Urinary bladder (tissue), 3 donors: ENCODE measurements at regions not wholly inside any gene's neighbourhood (a gene's known extent, or its start where the extent isn't known, plus 50 kb on each side); places are given as distances from the start of the nearest gene placed in this dataset.
A peak's percentile ranks its signal among the peaks of the same experiment; 100 is the strongest.

Source experiments
- DNase-seq: peaks from one replicate; pipeline ENCODE4 v3.0.0-alpha.2; 2015; ENCODE audit errors: extremely low spot score
- H3K27ac ChIP-seq: one replicate; pipeline ENCODE4 v1.5.1; 2013; ENCODE audit warnings: low read depth, mild to moderate bottlenecking, moderate library complexity
- H3K36me3 ChIP-seq: one replicate; pipeline ENCODE4 v1.6.1; 2013; ENCODE audit warnings: mild to moderate bottlenecking, moderate library complexity; ENCODE audit not compliant: insufficient read depth
- H3K4me1 ChIP-seq: one replicate; pipeline ENCODE4 v1.6.1; 2013; ENCODE audit warnings: mild to moderate bottlenecking, moderate library complexity; ENCODE audit not compliant: insufficient read depth
- H3K4me3 ChIP-seq: one replicate; pipeline ENCODE4 v1.5.1; 2013; ENCODE audit warnings: low read depth, low read length
- WGBS: extraction: QIAGEN DNeasy Blood & Tissue Kit; methylation state at CpG from one replicate; pipeline ENCODE4 v1.1.7; 2013; 5-methylcytosine and 5-hydroxymethylcytosine counted together
- donor health status: healthy with polysubstance abuse.
- donor health status: healthy.

GRCh38 chr7:155999631-156000489 is 187.6 kb upstream of the SHH start:
- Histone ChIP-seq H3K4me1 (no peaks in the 10 kb centered on the region), H3K4me3 (no peak overlapping the region), H3K36me3 (no peaks in the 10 kb centered on the region), H3K27ac (no peak overlapping the region)
- DNase-seq = no peak
- 92% methylated on average over 29 of the region's 29 CpGs for WGBS

DNA sequence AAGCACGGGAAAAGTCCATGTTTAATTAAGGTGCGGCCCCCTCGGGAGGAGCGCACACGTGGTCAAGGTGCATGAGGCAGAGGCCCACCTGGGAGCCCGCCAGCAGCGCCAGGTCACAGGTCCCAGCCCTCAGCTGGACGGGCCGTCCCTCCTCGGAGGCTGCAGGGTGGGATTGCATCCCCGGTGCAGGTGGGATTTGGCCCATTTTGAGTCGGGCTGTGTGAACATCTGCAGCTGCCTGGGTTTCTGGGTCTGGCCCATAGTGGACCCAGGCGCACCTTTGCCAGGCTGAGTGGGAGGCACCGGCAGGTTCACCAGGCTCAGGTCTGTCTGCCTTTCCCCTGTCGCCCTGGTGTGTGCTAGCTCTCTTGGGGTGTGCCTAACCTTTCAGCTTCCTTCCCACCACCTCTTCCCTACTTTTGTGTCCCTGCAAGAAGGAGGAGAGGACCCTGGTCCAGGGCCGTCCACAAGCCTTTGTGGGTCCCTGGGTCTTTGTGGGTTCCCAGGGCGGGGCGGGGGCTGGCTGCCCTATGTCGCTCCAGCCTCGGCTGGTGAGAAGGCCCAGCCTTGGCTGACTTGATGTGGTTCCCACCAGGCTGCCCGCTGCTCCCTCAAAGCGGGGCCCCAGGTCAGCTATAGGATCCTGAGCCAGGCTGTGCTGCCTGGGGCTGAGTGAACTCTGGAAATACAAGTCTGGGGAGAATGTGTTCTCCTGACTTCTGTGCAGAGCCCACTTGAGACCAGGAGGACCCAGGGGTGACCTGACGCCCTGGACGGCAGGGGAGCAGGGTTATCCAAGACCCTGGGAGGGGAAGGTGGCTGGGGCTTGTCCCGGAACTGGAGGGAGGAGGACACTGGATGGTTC is 186.7 kb upstream of the SHH start:
- WGBS = 86% methylated on average over 25 of the region's 25 CpGs
- H3K27ac ChIP-seq = no peak overlapping the region
- H3K4me1 ChIP-seq = no peaks in the 10 kb centered on the region
- H3K4me3 ChIP-seq = no peak overlapping the region
- H3K36me3 ChIP-seq = no peaks in the 10 kb centered on the region
- DNase-seq = no peak

GRCh38 chr7:155998328-155998691 is 186.0 kb upstream of the SHH start:
- 73% methylated on average over 23 of the region's 23 CpGs for WGBS
- Histone ChIP-seq H3K27ac (no peak overlapping the region), H3K4me1 (no peaks in the 10 kb centered on the region), H3K36me3 (no peaks in the 10 kb centered on the region), H3K4me3 (no peak overlapping the region)
- no peak for DNase-seq

DNA sequence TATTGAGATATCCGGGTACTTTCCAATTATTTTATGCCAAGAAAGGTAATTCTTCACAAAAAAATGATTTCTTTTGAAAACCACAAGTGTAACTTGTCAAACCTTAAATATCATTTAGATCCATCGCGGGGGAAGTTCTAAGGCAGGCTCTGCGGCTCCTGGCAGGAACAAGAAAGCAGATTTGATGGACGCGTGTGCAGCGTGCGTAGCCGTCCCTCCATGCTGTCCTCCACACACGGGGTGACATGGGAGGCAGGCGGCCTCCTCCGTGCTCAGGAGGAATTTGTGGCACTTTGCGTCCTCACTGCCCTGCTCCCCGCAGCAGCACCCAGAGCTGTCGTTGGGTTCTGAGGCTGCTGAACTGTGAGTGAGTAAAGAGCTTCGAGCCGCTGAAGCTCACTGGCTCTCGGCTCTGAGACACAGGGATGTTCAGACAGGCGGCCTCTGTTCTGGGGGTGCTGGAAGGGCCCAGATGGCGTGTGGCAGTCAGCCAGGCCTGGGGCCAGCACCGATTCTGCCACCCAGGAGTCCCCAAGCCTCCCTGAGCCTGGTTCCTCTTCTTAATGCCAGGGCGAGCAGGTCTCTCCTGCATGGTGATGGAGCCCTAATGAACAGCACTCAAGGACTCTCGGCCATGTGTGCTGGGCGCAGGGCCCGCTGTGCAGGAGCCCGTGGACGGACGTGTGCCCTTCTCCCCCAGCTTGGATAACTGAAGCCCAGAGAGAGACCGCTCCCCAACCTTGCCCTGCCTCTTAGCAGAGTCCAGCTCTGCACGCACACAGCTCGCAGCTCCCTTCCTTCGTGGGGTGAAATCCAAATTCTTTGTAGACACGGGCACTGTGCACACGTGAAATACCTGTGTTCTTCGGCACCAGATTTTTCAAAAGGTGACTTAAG is 185.4 kb upstream of the SHH start:
- no peaks in the 10 kb centered on the region for H3K36me3 ChIP-seq
- H3K4me1 ChIP-seq = no peaks in the 10 kb centered on the region
- no peak for DNase-seq
- H3K27ac ChIP-seq = no peak overlapping the region
- 76% methylated on average over 35 of the region's 35 CpGs for WGBS
- H3K4me3 ChIP-seq = no peak overlapping the region

- no peaks in the 10 kb centered on the region for H3K36me3 ChIP-seq
Observed at GRCh38 chr7:155996718-155997280, 184.5 kb upstream of the SHH start.

DNA sequence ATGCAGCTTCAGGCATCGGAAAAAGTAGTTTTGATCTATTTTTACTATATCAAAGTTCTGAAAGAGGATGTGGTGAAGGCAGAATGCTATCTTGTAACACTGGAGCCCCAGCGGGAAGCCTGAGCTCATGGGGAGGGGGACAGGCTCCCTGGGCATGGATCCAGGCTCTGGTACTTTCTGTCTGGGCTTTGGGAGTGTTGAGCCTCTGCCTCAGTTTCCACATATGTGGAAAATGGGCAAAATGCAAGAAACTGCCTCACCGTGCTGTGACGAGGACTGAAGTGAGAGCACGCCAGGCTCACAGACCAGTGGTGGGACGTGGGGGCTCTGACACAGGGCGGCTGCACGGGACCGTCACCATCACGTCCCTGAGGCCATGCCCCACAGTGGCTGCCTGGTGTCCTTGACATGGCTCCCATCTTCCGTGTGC is 182.9 kb upstream of the SHH start:
- no peak for DNase-seq
- H3K4me1 ChIP-seq = no peaks in the 10 kb centered on the region
- H3K4me3 ChIP-seq = no peak overlapping the region
- 78% methylated on average over 11 of the region's 11 CpGs for WGBS
- H3K36me3 ChIP-seq = no peaks in the 10 kb centered on the region
- H3K27ac ChIP-seq = no peak overlapping the region

More at GRCh38 chr7:155996718-155997280, 184.5 kb upstream of the SHH start:
- WGBS = 53% methylated on average over 12 of the region's 12 CpGs
- Histone ChIP-seq H3K27ac (no peak overlapping the region), H3K4me3 (no peak overlapping the region), H3K4me1 (no peaks in the 10 kb centered on the region)
- no peak for DNase-seq

DNA sequence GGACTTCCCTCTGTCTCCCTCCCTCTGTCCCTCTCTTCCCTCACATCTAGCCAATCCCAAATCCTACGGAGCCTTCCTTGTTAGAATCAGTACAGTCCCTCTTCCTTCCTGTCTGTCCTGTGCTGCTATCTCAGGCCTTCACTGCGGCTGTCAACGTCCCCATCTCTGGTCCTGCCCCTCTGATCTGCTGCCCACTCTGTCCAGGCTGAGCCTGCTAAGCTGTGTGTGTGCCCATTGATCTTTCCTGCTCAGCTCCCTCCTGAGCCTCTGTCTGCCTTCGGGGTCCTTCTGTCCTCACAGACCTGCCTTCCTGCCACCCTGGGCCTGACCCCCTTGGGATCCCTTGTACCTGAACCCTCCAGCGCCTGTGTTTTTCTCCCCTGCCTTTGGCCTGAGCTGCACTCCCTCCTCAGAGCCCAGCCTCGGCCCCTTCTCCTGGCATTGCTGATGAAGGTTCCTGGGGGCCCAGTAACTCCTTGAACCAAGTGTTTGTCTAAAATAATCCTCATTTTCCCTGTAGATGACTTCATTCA is 182.1 kb upstream of the SHH start:
- H3K4me1 ChIP-seq = no peaks in the 10 kb centered on the region
- 57% methylated on average over 6 of the region's 6 CpGs for WGBS
- peak overlapping the region; percentile 68 for H3K27ac ChIP-seq
- no peak for DNase-seq
- no peaks in the 10 kb centered on the region for H3K36me3 ChIP-seq
- no peak overlapping the region for H3K4me3 ChIP-seq

DNA sequence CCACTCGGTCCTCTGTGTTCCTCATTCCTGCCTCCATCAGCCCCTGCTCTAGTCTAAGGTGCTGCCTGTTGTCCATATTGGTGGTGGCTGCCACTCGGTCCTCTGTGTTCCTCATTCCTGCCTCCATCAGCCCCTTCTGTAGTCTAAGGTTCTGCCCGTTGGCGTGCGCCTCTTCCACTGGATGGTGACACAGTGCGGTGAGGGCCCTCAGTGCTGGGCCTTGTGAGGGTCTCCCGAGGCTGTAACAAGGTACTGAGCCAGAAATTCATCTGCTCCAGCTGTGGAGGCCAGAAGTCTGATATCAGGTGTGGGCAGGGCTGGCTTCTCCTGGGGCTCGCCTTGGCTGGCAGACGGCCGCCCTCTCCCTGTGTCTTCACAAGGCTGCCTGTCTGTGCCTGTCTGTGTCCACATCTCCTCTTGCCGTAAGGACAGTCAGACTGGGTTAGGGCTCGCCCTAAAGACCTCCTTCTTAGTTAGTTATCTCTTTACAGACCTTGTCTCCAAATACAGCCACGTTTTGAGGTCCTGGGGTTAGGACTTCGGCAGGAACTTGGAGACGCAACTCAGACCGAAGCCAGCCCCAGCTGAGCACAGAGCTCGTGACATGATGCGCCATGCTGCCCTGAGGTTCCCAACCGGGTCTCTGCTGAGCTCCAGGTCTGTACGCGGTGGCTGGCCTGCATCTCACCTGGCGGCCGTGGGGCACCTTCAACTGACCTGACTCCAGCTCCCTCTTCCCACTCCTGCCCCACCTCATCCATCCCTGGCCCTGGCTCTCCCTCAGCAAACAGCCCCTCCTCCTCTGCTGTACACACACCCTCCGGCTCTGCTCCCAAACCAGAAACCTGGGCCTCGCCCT is 181.4 kb upstream of the SHH start:
- DNase-seq = no peak
- Histone ChIP-seq H3K4me1 (no peaks in the 10 kb centered on the region), H3K36me3 (no peaks in the 10 kb centered on the region), H3K27ac (no peak overlapping the region), H3K4me3 (no peak overlapping the region)
- WGBS = 76% methylated on average over 25 of the region's 25 CpGs

- no peak overlapping the region for H3K27ac ChIP-seq
- WGBS = 85% methylated on average over 9 of the region's 9 CpGs
- no peak for DNase-seq
Observed at GRCh38 chr7:155992974-155993373, 180.7 kb upstream of the SHH start.

DNA sequence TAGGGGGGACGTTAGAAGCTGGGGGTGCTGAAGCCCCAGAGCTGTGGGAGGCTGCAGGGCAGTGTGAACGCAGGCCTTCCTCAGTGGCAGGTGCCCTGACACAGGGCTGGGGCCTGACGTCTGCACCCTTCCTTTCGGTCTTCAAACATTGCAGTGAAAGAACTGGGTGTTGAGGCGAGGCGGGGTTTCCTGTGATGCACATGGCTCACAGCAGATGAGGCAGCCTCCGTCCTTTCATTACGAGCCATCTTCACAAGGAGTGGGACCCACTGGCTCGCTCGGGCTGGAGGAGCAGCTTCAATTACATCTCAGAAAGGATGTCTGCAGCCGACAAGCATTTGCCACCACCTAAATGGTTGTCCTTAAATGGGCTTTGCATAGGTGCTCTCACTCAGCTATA is 180.3 kb upstream of the SHH start:
- DNase-seq = no peak
- H3K27ac ChIP-seq = no peak overlapping the region
- H3K4me1 ChIP-seq = no peaks in the 10 kb centered on the region
- H3K36me3 ChIP-seq = no peaks in the 10 kb centered on the region
- H3K4me3 ChIP-seq = no peak overlapping the region
- 81% methylated on average over 11 of the region's 11 CpGs for WGBS

More at GRCh38 chr7:155992974-155993373, 180.7 kb upstream of the SHH start:
- no peaks in the 10 kb centered on the region for H3K4me1 ChIP-seq
- no peaks in the 10 kb centered on the region for H3K36me3 ChIP-seq
- H3K4me3 ChIP-seq = no peak overlapping the region

- H3K4me3 ChIP-seq = no peak overlapping the region
- no peak for DNase-seq
- no peak overlapping the region for H3K27ac ChIP-seq
- H3K4me1 ChIP-seq = no peaks in the 10 kb centered on the region
- WGBS = 86% methylated on average over 5 of the region's 5 CpGs
- H3K36me3 ChIP-seq = no peaks in the 10 kb centered on the region
Observed at GRCh38 chr7:155992107-155992506, 179.8 kb upstream of the SHH start.

GRCh38 chr7:155991470-155991869 is 179.2 kb upstream of the SHH start:
- Histone ChIP-seq H3K4me3 (no peak overlapping the region), H3K36me3 (no peaks in the 10 kb centered on the region), H3K27ac (no peak overlapping the region), H3K4me1 (no peaks in the 10 kb centered on the region)
- 72% methylated on average over 5 of the region's 5 CpGs for WGBS
- DNase-seq = no peak
